CD4-positive, alpha-beta T cell treated with Interleukin-17A for 4 hours (primary cell): ENCODE measurements at regions not wholly inside any gene's neighbourhood (a gene's known extent, or its start where the extent isn't known, plus 50 kb on each side); places are given as distances from the start of the nearest gene placed in this dataset.

Experiments
- DNase-seq: peaks from one replicate; pipeline ENCODE4 v3.0.0-alpha.2; 2020; ENCODE audit warnings: mixed read lengths

- no peak for DNase-seq
These were observed 223.1 kb upstream of the EOMES start for GRCh38 chr3:27945229-27945628.

GRCh38 chr3:27960133-27960532 is 238.0 kb upstream of the EOMES start:
- no peak for DNase-seq

- no peak for DNase-seq
These were observed 241.4 kb upstream of the EOMES start for GRCh38 chr3:27963519-27963918.

- DNase-seq = no peak
These were observed 249.5 kb upstream of the EOMES start for GRCh38 chr3:27971600-27971999.

- no peak for DNase-seq
These were observed 254.8 kb upstream of the EOMES start for GRCh38 chr3:27976933-27977332.

GRCh38 chr3:27978440-27978839 is 256.3 kb upstream of the EOMES start:
- DNase-seq = no peak

- DNase-seq = no peak
These were observed 255.9 kb upstream of the CMC1 start for GRCh38 chr3:27985369-27986035.

GRCh38 chr3:27986234-27986879 is 255.1 kb upstream of the CMC1 start:
- no peak for DNase-seq

- no peak for DNase-seq
These were observed 251.1 kb upstream of the CMC1 start for GRCh38 chr3:27990324-27990723.

- no peak for DNase-seq
These were observed 250.6 kb upstream of the CMC1 start for GRCh38 chr3:27990837-27991236.

- DNase-seq = no peak
These were observed 248.4 kb upstream of the CMC1 start for GRCh38 chr3:27993051-27993450.

- DNase-seq = no peak
These were observed 240.8 kb upstream of the CMC1 start for GRCh38 chr3:28000608-28001007.

- no peak for DNase-seq
These were observed 233.2 kb upstream of the CMC1 start for GRCh38 chr3:28008235-28008634.

- DNase-seq = no peak
These were observed 228.6 kb upstream of the CMC1 start for GRCh38 chr3:28012830-28013229.

GRCh38 chr3:28013864-28014473 is 227.4 kb upstream of the CMC1 start:
- DNase-seq = no peak

- DNase-seq = no peak
These were observed 222.3 kb upstream of the CMC1 start for GRCh38 chr3:28018925-28019718.

- DNase-seq = no peak
These were observed 221.7 kb upstream of the CMC1 start for GRCh38 chr3:28019740-28020139.

GRCh38 chr3:28022916-28023315 is 218.5 kb upstream of the CMC1 start:
- no peak for DNase-seq

GRCh38 chr3:28028554-28028953 is 212.9 kb upstream of the CMC1 start:
- no peak for DNase-seq

GRCh38 chr3:28033059-28033784 is 208.2 kb upstream of the CMC1 start:
- DNase-seq = no peak

- no peak for DNase-seq
These were observed 204.5 kb upstream of the CMC1 start for GRCh38 chr3:28036599-28037575.

- DNase-seq = no peak
These were observed 202.2 kb upstream of the CMC1 start for GRCh38 chr3:28039234-28039633.
